Stimulated activated CD4-positive, alpha-beta T cell treated with anti-CD3 and anti-CD28 coated beads, Interleukin-4, amount 100 ng/mL, for 48 hours (primary cell): ENCODE measurements at regions not wholly inside any gene's neighbourhood (a gene's known extent, or its start where the extent isn't known, plus 50 kb on each side); places are given as distances from the start of the nearest gene placed in this dataset.
"Not testable (repeated sequence)": the region's sequence is repeated elsewhere in the genome, so short reads cannot be mapped to it uniquely, and the experiment has no call there.

Experiments
- DNase-seq, 2 donors: peaks; one replicate each; pipeline ENCODE4 v3.0.0-alpha.2; 2020; ENCODE audit warnings: low read depth in 2 of 2

DNA sequence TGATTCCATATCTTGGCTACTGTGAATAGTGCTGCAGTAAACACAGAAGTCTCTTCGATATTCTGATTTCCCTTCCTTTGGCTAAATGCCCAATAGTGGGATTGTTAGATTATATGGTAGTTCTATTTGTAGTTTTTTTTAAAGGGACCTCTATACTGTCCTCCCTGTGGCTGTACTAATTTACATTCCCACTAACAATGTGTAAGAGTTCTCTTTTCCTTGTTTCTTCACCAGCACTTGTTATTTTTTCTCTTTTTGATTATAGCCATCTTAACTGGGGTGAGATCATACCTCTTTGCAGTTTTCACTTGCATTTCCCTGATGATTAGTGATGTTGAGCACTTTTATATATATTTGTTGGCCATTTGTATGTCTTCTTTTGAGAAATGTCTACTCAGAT lies 102.0 kb downstream of the CARTPT start:
- DNase-seq, result no peak

DNA sequence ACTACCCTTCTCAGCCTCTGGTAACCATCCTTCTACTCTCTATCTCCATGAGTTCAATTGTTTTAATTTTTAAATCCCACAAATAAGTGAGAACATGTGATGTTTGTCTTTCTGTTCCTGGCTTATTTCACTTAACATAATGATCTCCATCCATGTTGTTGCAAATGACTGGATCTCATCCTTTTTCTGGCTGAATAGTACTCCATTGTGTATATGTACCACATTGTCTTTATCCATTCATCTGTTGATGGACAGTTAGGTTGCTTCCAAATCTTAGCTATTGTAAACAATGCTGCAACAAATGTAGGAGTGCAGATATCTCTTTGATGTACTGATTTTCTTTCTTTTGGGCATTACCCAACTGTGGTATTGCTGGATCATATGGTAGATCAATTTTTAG lies 103.0 kb downstream of the CARTPT start:
- not testable (repeated sequence) for DNase-seq

DNA sequence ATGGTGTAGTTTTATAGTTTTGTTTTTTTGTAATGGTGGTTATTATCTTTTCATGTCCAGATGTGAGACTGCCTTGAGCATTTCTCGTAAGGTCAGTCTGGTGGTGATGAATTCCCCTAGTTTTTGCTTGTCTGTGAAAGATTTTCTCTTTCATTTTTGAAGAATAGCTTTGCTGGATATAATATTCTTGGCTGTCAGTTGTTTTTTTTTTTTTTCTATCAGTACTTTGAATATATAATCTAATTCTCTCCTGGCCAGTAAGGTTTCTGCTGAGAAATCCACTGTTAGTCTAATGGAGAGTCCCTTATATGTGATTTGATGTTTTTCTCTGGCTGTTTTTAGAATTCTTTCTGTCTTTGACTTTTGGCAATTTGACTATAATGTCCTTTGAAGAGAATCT lies 106.9 kb downstream of the CARTPT start:
- DNase-seq, result no peak

DNA sequence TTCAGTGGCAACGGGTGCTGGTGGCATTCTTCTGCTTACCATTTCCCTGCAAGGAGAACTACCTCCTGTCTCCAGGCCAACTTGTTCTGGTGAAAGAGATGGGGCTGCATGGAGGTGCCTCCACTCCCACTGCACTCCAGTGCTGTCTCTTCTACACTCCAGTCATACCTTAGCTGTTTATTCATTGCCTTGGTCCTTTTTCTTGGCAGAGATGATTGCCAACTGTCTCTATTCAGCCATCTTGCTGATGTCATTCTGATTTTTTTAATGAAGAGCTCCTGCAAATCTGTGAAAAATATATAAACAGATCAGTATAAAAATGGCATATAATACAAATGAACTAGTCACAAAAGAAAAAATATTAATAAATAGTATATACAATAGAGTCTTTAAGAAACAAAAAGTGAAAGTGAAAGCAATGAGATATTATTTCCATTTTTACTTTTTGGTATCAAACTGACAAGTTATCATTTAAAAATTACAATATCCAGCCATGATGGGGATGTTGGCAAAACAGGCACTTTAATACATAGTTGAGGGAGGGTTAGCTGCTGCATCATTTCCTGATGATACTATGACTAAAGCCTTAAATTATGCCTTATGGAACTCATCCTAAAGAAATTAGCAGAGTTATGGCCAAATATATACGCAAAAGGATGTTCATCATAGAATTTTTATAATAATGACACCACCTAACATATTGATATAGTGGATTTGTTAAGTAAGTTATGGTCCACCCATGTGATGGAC lies 109.4 kb downstream of the CARTPT start:
- DNase-seq, result no peak

DNA sequence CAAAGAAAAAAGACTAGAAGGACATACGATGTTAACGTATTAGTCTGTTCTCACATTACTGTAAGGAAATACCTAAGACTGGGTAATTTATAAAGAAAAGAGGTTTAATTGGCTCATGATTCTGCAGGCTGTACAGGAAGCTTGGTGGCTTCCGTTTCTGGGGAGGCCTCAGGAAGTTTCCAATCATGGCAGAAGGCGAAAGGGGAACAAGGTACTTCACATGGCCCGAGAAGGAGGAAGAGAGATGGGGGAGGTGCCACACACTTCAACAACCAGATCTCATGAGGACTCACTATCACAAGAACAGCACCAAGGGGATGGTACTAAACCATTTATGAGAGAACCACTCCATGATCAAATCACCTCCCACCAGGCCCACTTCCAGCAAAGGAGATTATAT lies 110.1 kb downstream of the CARTPT start:
- DNase-seq, result no peak

DNA sequence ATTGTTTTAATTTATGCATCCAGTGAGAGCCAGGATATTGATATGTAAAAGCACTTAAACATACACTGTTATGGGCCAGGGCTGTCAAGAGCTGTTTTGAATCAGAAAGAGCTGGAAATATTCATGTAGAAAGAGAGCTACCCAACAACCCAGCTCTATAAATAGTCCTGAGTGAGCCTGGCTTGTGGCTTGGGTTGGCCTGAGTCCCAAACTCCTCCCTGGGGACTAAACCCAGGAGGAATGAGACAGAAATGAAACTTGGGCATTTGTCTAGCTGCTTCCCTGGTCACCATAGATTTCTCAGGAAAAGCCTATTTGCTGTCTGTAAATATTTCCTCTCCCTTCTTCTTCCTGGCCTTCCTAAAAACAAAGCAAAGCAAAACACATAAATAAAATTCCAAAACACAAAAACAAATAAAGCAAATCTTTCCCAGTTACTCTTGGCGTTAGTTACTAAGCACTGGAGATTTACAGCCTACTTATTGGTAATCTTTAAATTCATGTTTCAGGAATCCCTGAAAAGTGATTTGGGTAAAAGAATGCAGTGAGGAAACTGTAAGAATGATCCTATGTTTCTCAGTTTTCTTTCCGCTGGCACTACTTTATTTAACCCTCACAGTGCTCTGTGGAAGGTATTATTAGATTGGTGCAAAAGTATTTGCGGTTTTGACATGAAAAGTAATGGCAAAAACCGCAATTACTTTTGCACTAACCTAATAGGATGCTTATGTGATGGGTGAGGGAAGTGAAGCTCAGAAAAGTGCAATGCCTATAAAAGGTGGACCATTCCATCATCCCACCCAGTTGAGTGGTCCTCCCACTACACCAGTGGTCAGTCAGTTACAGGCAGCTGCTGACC lies 111.8 kb downstream of the CARTPT start:
- DNase-seq, result no peak

DNA sequence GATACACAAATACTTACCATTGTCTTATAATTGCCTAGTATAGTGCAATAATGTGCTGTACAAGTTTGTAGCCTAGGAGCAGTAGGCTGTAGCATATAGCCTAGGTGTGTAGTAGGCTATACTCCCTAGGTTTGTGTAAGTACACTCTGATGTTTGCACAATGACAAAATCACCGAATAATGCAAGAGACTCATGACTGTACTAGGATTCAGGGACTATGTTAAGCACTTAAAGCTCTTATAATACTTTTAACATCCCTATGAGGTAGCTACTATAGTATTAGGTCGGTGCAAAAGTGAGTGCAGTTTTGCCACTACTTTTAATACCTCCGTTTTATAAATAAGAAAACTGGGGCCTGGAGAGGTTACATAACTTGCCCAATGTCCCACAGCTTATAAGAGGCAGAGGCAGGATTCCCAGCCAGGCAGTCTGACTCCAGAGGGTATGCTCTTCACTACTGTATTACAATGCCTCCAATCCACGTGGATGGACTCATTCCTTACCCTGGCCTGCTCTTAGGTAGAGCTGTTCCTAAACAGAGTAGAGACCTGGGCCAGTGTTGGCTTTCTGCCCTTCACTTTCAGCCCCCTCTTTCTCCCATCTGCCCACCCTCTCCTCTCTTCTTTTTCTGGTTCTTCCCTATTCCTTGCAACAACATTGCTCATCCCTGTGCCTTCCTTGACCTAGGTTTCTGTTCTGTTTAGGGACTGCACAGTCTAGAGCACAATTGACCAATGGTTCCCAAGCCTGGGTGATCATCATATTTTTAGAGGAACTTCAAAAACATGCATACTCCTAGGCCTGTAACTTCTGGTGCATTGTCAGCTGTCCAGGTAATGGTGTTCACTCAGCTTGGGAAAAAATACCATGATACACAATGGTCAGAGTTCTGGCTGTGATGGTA lies 114.0 kb downstream of the CARTPT start:
- no peak for DNase-seq

DNA sequence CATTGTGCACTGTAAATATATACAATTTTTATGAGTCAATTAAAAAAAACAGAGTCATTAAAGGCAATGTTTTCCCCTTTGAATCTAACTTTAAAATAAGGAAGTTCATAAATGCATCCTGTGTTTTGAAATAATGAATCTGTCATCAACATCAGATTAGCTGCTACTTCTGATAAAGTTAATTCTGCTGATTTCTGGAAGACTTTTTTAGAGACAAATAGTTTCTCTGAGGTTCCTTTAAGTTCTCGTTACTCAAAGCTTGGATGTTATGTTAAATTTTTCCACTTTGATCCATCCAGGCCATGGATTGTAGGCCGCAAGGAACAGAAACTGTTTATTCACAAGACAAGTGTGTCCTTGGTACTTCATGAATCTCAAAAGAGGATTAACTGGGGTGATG lies 115.5 kb downstream of the CARTPT start:
- no peak for DNase-seq

DNA sequence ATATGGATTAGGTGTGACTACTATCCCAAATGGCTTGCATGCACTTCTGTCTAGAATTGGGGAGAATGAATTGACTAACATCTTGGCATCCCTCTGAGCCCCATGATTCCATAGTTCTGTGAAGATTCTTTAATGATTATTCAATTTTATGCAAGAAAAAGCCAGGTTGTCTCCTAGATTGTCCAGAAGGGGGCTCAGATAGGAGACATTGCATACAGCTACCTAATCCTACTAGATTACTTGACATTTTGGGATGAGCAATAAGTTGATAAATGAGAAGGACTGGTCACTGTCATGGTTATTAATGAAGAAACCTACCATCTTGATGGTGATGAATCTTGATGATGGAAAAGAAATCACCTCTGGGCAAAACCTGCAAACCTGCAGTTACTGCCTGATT lies 117.0 kb downstream of the CARTPT start:
- DNase-seq, result no peak

DNA sequence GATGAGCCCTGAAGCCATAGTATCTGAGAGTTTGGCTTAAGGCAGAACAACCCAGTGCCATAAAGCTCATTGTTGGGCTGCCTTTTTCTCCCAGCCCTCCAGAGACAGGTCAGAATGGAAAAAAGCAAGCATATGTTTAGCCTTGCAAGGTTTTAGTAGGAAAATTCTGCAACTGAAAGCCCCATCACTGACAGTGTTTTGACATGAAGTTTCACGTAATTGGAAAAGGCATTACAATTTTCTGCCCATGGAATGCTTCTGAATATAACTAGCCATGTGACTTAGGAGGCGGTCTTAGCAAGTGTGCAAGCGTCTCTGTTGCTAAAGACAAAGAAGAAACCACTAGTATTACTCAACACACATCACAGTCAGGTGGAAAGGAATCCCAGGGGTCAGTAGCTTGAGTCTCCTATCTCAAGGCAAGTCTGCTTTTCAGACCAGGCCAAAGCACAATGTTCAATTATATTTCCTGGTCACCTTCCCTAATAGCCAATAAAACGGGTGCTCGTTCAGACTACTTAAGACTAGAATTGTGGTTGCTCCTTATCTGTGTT lies 117.6 kb downstream of the CARTPT start:
- no peak for DNase-seq

DNA sequence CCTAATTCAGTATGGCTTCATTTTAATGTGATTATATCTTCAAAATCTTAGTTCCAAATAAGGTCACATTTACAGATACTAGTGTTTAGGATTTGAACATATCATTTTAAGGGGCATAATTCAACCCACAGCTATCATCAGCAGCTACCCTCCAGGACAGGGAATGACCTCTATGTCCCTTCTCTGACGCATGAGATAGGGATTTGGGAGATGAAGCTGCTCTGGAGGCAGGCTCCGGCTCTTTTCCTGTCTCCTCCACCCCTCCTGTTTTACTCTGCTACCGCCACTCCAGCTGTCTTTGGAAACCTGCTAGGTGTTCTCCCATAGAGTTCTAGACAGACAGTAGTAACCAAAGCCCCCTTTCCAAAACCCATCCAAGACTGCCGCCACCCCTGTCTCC lies 119.2 kb downstream of the CARTPT start:
- DNase-seq, result no peak

DNA sequence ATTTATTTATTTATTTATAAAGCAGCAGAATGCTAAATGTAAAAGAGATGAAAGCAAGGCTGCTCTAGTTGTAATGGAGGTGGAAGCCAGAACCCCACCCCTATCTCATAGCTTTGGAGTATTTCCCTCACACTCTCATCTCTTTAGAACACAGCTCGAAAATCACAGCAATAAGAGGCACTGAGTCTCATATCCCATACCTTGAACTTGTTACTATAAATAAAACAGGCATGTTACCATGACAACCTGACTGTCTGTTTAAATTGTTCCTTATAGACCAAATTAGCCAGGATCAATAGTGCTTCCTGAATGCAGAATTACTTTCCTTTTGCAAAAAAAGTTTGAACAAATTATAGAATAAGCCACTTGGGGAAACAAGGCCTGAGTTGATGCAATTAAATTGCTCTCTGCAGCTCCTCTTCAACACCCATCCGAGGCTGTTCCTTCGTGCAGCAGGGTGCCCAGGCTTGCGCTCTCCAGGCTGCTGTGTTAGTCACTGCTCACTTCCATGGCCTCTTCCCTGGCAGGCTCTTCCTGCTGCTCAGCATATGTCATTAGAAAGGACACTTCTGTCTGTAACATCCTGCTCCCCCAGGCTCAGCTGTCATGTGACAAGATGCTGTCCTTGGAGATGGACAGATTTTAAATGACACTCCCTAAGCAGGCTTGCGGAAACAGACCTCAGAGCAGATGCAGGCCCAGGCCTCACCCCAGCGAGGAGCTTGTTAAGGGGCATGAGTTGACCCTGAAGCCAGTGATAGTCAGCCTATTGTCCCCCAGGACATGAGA lies 120.2 kb downstream of the CARTPT start:
- DNase-seq, result no peak

DNA sequence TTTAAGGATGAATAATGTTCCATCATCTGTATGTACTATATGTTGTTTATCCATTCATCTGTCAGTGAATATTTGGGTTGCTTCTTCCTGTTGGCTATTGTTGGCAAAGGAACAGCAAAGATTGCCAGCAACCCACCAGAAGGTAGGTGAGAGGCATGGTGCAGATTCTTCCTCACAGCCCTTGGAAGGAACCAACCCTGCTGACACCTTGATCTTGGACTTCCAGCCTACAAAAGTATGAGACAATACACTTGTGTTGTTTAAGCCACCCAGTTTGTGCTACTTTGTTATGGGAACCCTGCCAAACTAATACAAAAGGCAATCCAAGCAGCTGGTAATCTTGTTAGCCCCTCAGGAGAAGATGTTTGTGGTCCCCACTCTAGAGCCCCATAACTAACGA lies 122.0 kb downstream of the CARTPT start:
- no peak for DNase-seq

DNA sequence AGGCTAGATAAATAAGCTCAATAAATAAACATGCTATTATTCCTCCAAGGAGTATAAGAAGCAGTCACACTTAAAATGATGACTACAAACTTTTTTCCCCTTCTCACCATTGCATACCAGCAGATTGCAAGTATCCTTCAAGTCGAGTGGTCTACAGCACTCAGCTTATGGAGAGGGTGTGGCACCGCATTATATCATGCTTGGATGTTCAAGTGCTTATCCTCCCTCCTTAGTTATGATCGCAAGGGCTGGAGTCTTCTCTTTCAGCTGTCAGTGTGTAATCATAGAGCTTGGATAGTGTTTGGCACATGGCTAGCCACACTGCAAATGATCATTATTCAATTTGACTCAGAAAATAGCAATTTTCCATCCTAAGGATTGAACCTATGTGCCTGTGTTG lies 124.0 kb downstream of the CARTPT start:
- no peak for DNase-seq

DNA sequence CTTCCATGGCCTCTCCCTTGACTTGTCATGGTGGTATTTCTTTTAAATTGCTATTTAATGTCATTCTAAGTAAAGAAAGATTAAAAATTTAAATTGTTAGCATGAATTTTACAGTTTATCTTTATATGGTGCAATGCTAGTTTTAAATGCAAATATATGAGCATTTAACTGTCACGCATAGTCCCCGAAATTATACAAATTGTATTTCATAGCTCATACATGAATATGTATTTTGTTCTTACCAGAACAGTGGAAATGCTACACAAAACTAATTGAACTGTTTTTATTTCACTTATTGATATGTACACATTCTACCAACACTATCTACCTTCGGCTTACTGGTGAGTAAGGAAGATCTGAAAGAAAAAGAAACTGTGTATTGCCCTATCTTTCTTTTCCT lies 125.8 kb downstream of the CARTPT start:
- DNase-seq, result no peak

DNA sequence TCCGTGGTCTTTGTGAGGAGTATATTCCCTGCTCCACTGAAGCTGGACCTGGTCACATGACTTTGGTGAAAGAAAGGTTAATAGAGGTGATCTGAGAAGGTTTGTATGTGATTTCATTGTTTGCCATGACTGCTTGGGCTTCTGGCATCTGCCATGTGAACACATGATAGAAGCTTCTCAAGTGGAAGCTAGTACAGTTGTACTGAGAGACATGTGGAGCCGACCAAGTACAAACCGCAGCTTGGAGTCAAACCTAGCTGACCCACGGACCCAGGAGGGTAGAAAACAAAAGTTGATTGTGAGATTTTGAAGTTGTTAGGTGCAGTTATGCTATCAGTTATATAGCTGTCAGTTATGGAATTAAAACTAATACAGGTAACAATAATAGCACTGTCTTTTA lies 140.4 kb downstream of the CARTPT start:
- DNase-seq, result no peak

DNA sequence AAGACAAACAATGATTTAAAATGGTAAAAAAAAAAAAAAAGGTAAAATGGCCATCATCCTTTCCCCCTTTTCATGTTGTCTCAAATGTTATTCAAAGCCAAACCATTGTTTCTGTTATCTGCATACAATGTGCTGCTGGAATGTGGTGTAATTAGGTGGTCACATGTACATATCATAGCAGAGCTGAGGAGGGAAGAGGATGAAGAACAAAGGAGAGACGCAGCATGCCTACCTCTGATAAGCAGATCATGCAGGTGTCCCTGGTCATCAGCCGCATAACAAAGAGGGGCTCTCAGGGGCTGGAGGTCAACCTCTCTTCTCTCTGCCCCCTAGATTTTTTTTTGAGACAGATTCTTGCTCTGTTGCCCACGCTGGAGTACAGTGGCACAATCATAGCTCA lies 141.0 kb downstream of the CARTPT start:
- no peak for DNase-seq

DNA sequence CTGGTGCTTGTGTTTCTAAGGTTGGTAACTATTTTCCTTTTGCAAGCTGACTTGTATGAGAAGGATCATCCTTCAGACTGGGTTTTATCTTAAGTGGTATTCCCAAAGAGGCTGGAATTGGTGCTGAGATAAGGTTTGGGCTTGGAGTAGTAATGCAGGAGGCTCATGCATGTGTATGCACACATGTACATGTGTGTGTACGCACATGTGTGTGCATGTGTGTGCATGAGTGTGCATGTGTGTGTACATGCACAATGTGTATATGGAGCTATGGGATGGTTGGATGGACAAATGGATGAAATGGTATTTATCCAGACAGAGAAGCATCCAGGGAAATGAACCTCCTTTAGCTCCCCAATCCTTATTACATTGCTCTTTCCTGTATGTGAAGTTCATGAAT lies 142.6 kb downstream of the CARTPT start:
- DNase-seq, result no peak

DNA sequence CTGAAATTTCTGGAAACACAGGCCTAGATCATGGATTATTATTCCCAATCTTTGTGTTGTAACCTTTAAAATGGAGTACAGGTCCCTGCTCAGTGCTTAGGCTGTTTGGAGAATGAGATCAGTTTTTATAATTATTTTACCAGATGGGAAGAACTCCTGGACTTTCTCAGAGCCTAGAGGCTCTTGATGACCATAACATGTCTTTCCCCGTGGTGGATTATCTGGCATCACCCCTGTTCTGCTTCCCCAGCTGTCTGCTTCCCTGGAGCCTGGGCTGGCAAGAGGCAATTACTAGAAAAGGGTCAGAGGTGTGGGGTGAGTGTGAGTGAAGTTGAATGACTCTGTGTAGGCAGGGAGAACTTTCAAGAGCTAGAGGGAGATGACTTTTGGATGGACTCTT lies 143.0 kb downstream of the CARTPT start:
- no peak for DNase-seq

DNA sequence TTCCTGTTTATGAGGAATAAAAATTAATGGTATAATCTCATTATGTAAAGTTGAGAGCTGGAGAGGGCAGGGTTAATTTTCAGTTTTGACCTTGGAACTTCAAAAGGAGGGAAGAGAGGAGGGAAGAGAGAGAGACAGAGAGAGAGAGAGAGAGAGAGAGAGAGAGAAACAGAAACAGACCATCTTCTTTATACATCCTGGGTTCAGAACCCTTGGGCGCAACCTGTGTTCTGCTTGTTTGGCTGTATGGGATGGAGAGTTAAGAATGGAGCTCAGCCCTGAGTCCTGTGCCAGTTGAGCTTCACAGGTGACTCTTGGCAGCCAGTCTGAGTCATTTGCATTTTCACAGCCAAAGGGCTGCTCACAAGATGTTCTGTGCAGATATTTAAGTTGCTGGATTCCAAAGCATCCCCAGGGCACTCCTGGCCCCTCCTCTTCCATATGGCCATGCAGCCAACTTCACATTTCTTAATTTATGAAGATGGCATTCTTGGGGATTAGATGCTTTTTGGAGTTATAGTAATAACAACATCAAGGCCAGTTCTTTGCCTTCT lies 143.5 kb downstream of the CARTPT start:
- DNase-seq, result no peak
